BLaER1 (cell line): ENCODE measurements at regions not wholly inside any gene's neighbourhood (a gene's known extent, or its start where the extent isn't known, plus 50 kb on each side); places are given as distances from the start of the nearest gene placed in this dataset.
"Not testable (repeated sequence)": the region's sequence is repeated elsewhere in the genome, so short reads cannot be mapped to it uniquely, and the experiment has no call there.

Experiments
- H3K27ac ChIP-seq: shearing (Covaris generic); formaldehyde crosslinking; 2 replicates; pipeline ENCODE4 v1.8.1; 2022
- H3K27me3 ChIP-seq: shearing (Covaris generic); formaldehyde crosslinking; 2 replicates; pipeline ENCODE4 v1.8.1; 2022
- H3K36me3 ChIP-seq: shearing (Covaris generic); formaldehyde crosslinking; 2 replicates; pipeline ENCODE4 v1.8.1; 2022
- H3K4me1 ChIP-seq: shearing (Covaris generic); formaldehyde crosslinking; 2 replicates; pipeline ENCODE4 v1.8.1; 2022
- H3K4me2 ChIP-seq: shearing (Covaris generic); formaldehyde crosslinking; 2 replicates; pipeline ENCODE4 v1.8.1; 2022
- H3K4me3 ChIP-seq: shearing (Covaris generic); formaldehyde crosslinking; 2 replicates; pipeline ENCODE4 v1.8.1; 2022
- H3K9ac ChIP-seq: shearing (Covaris generic); formaldehyde crosslinking; 2 replicates; pipeline ENCODE4 v1.8.1; 2022
- H3K9me3 ChIP-seq: shearing (Covaris generic); formaldehyde crosslinking; 2 replicates; pipeline ENCODE4 v1.8.1; 2022
- H4K20me1 ChIP-seq: shearing (Covaris generic); formaldehyde crosslinking; 2 replicates; pipeline ENCODE4 v1.8.1; 2022
- Cebpa-rat ChIP-seq: shearing (Covaris generic); IDR thresholded peaks from 2 replicates; pipeline ENCODE4 v1.8.1; 2022

GRCh38 chr15:92819278-92820235 is 80.6 kb upstream of the CHD2 start:
- peak overlapping the region; percentile 66 for H3K4me3 ChIP-seq
- H3K4me1 ChIP-seq = peaks cover 63% of the 10 kb centered on the region
- peak overlapping the region; percentile 96 for H3K4me2 ChIP-seq
- H3K9me3 ChIP-seq = no peaks in the 10 kb centered on the region
- no peak for TF ChIP-seq Cebpa-rat
- peak overlapping the region; percentile 85 for H3K27ac ChIP-seq
- peak overlapping the region; percentile 78 for H3K9ac ChIP-seq
- H4K20me1 ChIP-seq = no peaks in the 10 kb centered on the region
- H3K27me3 ChIP-seq = no peaks in the 10 kb centered on the region
- H3K36me3 ChIP-seq = no peaks in the 10 kb centered on the region

- Histone ChIP-seq H3K36me3 (no peaks in the 10 kb centered on the region), H3K4me3 (peak overlapping the region; percentile 66), H4K20me1 (no peaks in the 10 kb centered on the region), H3K27me3 (no peaks in the 10 kb centered on the region), H3K9ac (peak overlapping the region; percentile 78), H3K9me3 (no peaks in the 10 kb centered on the region), H3K27ac (peak overlapping the region; percentile 85), H3K4me1 (peaks cover 63% of the 10 kb centered on the region), H3K4me2 (peak overlapping the region; percentile 96)
- no peak for TF ChIP-seq Cebpa-rat
Observed at GRCh38 chr15:92820236-92821021, 79.7 kb upstream of the CHD2 start.

- no peak overlapping the region for H3K4me3 ChIP-seq
- no peak overlapping the region for H3K27ac ChIP-seq
Observed at GRCh38 chr15:92821491-92822116, 78.5 kb upstream of the CHD2 start.

GRCh38 chr15:92822216-92823144 is 77.6 kb upstream of the CHD2 start:
- Histone ChIP-seq H3K4me1 (peaks cover 55% of the 10 kb centered on the region), H3K4me3 (no peak overlapping the region), H3K9ac (0 out of 2 replicates have a peak overlapping the region, but pooled peaks have one; percentile 2), H4K20me1 (no peaks in the 10 kb centered on the region), H3K27me3 (no peaks in the 10 kb centered on the region), H3K4me2 (no peak overlapping the region), H3K36me3 (no peaks in the 10 kb centered on the region), H3K9me3 (no peaks in the 10 kb centered on the region), H3K27ac (peak overlapping the region; percentile 2; the same call in 1 of the 2 replicates)
- TF ChIP-seq Cebpa-rat = no peak

More at GRCh38 chr15:92821491-92822116, 78.5 kb upstream of the CHD2 start:
- Histone ChIP-seq H3K4me2 (peak overlapping the region; percentile 96; the same call in 1 of the 2 replicates), H3K4me1 (peaks cover 63% of the 10 kb centered on the region), H3K36me3 (no peaks in the 10 kb centered on the region), H3K9me3 (no peaks in the 10 kb centered on the region), H3K9ac (no peak overlapping the region), H3K27me3 (no peaks in the 10 kb centered on the region), H4K20me1 (no peaks in the 10 kb centered on the region)
- TF ChIP-seq Cebpa-rat = no peak

- Histone ChIP-seq H3K27me3 (no peaks in the 10 kb centered on the region), H3K9ac (no peak overlapping the region), H4K20me1 (no peaks in the 10 kb centered on the region), H3K36me3 (no peaks in the 10 kb centered on the region), H3K4me1 (peaks cover 42% of the 10 kb centered on the region), H3K4me3 (no peak overlapping the region), H3K9me3 (no peaks in the 10 kb centered on the region), H3K4me2 (no peak overlapping the region), H3K27ac (no peak overlapping the region)
- TF ChIP-seq Cebpa-rat = no peak
Observed at GRCh38 chr15:92825985-92826384, 74.1 kb upstream of the CHD2 start.

- not testable (repeated sequence) for H3K27me3 ChIP-seq, H3K4me3 ChIP-seq, H4K20me1 ChIP-seq, H3K9me3 ChIP-seq, H3K9ac ChIP-seq, H3K27ac ChIP-seq, H3K4me2 ChIP-seq, H3K36me3 ChIP-seq
- H3K4me1 ChIP-seq = peaks cover 34% of the 10 kb centered on the region
Observed at GRCh38 chr15:92827991-92828390, 72.1 kb upstream of the CHD2 start.

- H3K9ac ChIP-seq = peak overlapping the region; percentile 77; the same call in 1 of the 2 replicates
- peak overlapping the region; percentile 94 for H3K4me2 ChIP-seq
- peak overlapping the region; percentile 91 for H3K27ac ChIP-seq
- no peak overlapping the region for H3K4me3 ChIP-seq
- H3K36me3 ChIP-seq = no peaks in the 10 kb centered on the region
- no peaks in the 10 kb centered on the region for H3K9me3 ChIP-seq
- H4K20me1 ChIP-seq = no peaks in the 10 kb centered on the region
- TF ChIP-seq Cebpa-rat = no peak
- peaks cover 50% of the 10 kb centered on the region for H3K4me1 ChIP-seq
- no peaks in the 10 kb centered on the region for H3K27me3 ChIP-seq
Observed at GRCh38 chr15:92829875-92830274, 70.2 kb upstream of the CHD2 start.

- Histone ChIP-seq H3K27me3 (no peaks in the 10 kb centered on the region), H3K9me3 (no peaks in the 10 kb centered on the region), H3K4me1 (peaks cover 59% of the 10 kb centered on the region), H3K4me3 (peak overlapping the region; percentile 52), H4K20me1 (no peaks in the 10 kb centered on the region), H3K9ac (peak overlapping the region; percentile 77), H3K4me2 (peak overlapping the region; percentile 94), H3K36me3 (no peaks in the 10 kb centered on the region), H3K27ac (peak overlapping the region; percentile 91)
- TF ChIP-seq Cebpa-rat = no peak
Observed at GRCh38 chr15:92831336-92831654, 68.8 kb upstream of the CHD2 start.
